Trophoblast cell (in vitro differentiated cells and primary cell): ENCODE measurements at regions not wholly inside any gene's neighbourhood (a gene's known extent, or its start where the extent isn't known, plus 50 kb on each side); places are given as distances from the start of the nearest gene placed in this dataset.

Experiments used
- DNase-seq, 2 donors: peaks; one replicate each; pipeline ENCODE4 v3.0.0-alpha.2; 2016
- H2AFZ ChIP-seq: 2 replicates; pipeline ENCODE4 v1.6.1; 2013; ENCODE audit warnings: low read length, moderate library complexity, mild to moderate bottlenecking; ENCODE audit not compliant: insufficient read depth, poor library complexity
- H2AK5ac ChIP-seq: 2 replicates; pipeline ENCODE4 v1.6.1; 2013; ENCODE audit warnings: mild to moderate bottlenecking, low read length
- H2BK120ac ChIP-seq: 2 replicates; pipeline ENCODE4 v1.6.1; 2013; ENCODE audit warnings: low read length, mild to moderate bottlenecking, moderate library complexity; ENCODE audit not compliant: insufficient read depth, poor library complexity
- H2BK12ac ChIP-seq: 2 replicates; pipeline ENCODE4 v1.6.1; 2013; ENCODE audit warnings: mild to moderate bottlenecking, low read length, moderate library complexity
- H2BK5ac ChIP-seq: 2 replicates; pipeline ENCODE4 v1.6.1; 2013; ENCODE audit warnings: low read length, low read depth, moderate library complexity, mild to moderate bottlenecking; ENCODE audit not compliant: poor library complexity
- H3K14ac ChIP-seq: 2 replicates; pipeline ENCODE4 v1.6.1; 2013; ENCODE audit warnings: mild to moderate bottlenecking, low read length
- H3K18ac ChIP-seq: 2 replicates; pipeline ENCODE4 v1.6.1; 2013; ENCODE audit warnings: mild to moderate bottlenecking, low read length
- H3K23ac ChIP-seq: 2 replicates; pipeline ENCODE4 v1.6.1; 2013; ENCODE audit warnings: low read length
- H3K27ac ChIP-seq: 2 replicates; pipeline ENCODE4 v1.5.1; 2013; ENCODE audit warnings: low read depth, mild to moderate bottlenecking, inconsistent platforms, low read length, moderate library complexity
- H3K27me3 ChIP-seq: 2 replicates; pipeline ENCODE4 v1.6.1; 2013; ENCODE audit warnings: inconsistent platforms, mild to moderate bottlenecking, low read length, moderate library complexity; ENCODE audit not compliant: insufficient read depth
- H3K36me3 ChIP-seq, 2 experiments: 1 replicate in 1 of 2; 2 replicates in 1 of 2; pipeline ENCODE4 v1.6.1; 2013; ENCODE audit warnings: low read length in 2 of 2, mild to moderate bottlenecking in 2 of 2, moderate library complexity in 1 of 2; ENCODE audit not compliant: insufficient read depth in 2 of 2, control insufficient read depth in 1 of 2
- H3K4ac ChIP-seq: 2 replicates; pipeline ENCODE4 v1.6.1; 2013; ENCODE audit warnings: low read depth, mild to moderate bottlenecking, low read length, moderate library complexity
- H3K4me1 ChIP-seq, 2 experiments: 1 replicate in 1 of 2; 2 replicates in 1 of 2; pipeline ENCODE4 v1.6.1; 2013; ENCODE audit warnings: low read length in 2 of 2, mild to moderate bottlenecking in 2 of 2, moderate library complexity in 1 of 2; ENCODE audit not compliant: insufficient read depth in 2 of 2, control insufficient read depth in 1 of 2
- H3K4me2 ChIP-seq: 2 replicates; pipeline ENCODE4 v1.6.1; 2013; ENCODE audit warnings: inconsistent platforms, mild to moderate bottlenecking, low read length, moderate library complexity
- H3K4me3 ChIP-seq: 2 replicates; pipeline ENCODE4 v1.5.1; 2013; ENCODE audit warnings: mild to moderate bottlenecking, low read depth, low read length, inconsistent platforms
- H3K79me1 ChIP-seq: one replicate; pipeline ENCODE4 v1.6.1; 2013; ENCODE audit warnings: low read length
- H3K79me2 ChIP-seq: 2 replicates; pipeline ENCODE4 v1.6.1; 2013; ENCODE audit warnings: low read length, mild to moderate bottlenecking; ENCODE audit not compliant: control insufficient read depth, insufficient read depth, poor library complexity
- H3K9ac ChIP-seq: 2 replicates; pipeline ENCODE4 v1.6.1; 2013; ENCODE audit warnings: mild to moderate bottlenecking, low read length
- H3K9me3 ChIP-seq: 2 replicates; pipeline ENCODE4 v1.6.1; 2013; ENCODE audit warnings: low read depth, mild to moderate bottlenecking, control low read depth, inconsistent platforms, low read length; ENCODE audit not compliant: insufficient read depth
- H4K12ac ChIP-seq: 2 replicates; pipeline ENCODE4 v1.6.1; 2013; ENCODE audit warnings: low read depth, mild to moderate bottlenecking, low read length, moderate library complexity
- H4K8ac ChIP-seq: 2 replicates; pipeline ENCODE4 v1.6.1; 2013; ENCODE audit warnings: low read depth, mild to moderate bottlenecking, low read length, moderate library complexity
- H4K91ac ChIP-seq: one replicate; pipeline ENCODE4 v1.6.1; 2013; ENCODE audit warnings: low read depth, mild to moderate bottlenecking, low read length, moderate library complexity
- WGBS: extraction: QIAGEN DNeasy Blood & Tissue Kit; methylation state at CpG from one replicate; pipeline ENCODE4 v1.1.7; 2013; ENCODE audit warnings: missing lambda C conversion rate; ENCODE audit not compliant: insufficient read length, insufficient coverage; ENCODE audit errors: extremely low coverage; 5-methylcytosine and 5-hydroxymethylcytosine counted together

DNA sequence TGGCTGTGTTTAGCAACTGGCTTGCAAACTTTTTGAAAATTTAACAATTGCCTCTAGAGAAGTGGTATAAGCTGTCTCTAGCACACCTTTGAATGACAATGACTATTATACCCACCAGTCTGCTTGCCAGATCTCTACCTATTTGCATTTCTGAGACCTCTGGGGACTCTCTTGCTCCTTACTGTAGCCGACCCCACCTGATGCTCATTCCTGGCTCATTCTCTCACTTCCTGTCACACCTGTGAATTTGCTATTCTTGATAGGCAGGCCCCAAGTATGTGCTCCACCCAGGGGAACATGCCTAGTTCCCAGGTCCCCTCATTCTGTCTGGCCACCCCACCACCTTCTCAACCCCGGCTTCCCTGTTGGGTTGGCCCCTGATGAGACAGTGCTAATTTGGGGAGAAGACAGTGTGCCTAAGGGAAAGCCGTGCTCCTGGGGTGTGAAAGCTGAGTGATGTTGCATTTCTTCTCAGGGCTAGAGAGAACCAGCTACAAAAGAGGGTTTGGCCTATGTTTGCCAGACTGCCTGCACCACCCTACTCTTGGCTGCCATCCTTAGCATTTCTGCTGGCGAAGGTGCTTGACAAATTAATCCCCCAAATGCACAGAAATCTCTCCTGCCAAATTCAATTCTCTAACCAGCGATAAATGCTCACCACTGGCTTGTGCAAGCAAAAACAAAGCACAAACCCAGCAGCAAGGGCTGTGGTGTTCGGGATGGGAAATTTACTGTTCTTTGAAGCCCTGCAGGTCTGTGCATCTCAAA is 138.2 kb downstream of the RPS24 start:
- H2BK12ac ChIP-seq, result no peak overlapping the region
- no peak overlapping the region for H3K18ac ChIP-seq
- no peak overlapping the region for H3K4me3 ChIP-seq
- H2BK120ac ChIP-seq, result no peak overlapping the region
- no peak overlapping the region for H3K23ac ChIP-seq
- H3K4ac ChIP-seq, result no peak overlapping the region
- H4K91ac ChIP-seq, result no peak overlapping the region
- H3K27me3 ChIP-seq, result no peaks in the 10 kb centered on the region
- H4K8ac ChIP-seq, result no peak overlapping the region
- H3K36me3 ChIP-seq, result no peaks in the 10 kb centered on the region
- no peak overlapping the region for H3K27ac ChIP-seq
- no peak overlapping the region for H2AK5ac ChIP-seq
- H3K79me2 ChIP-seq, result no peaks in the 10 kb centered on the region
- H3K14ac ChIP-seq, result no peak overlapping the region
- H3K9me3 ChIP-seq, result no peaks in the 10 kb centered on the region
- H3K4me2 ChIP-seq, result no peak overlapping the region
- H3K4me1 ChIP-seq, result no peaks in the 10 kb centered on the region
- no peak overlapping the region for H3K9ac ChIP-seq
- no peak for DNase-seq
- H3K79me1 ChIP-seq, result no peaks in the 10 kb centered on the region
- no peak overlapping the region for H2BK5ac ChIP-seq
- WGBS, result no CpG with 5 or more reads among the region's 6 CpGs
- no peak overlapping the region for H4K12ac ChIP-seq
- H2AFZ ChIP-seq, result no peak overlapping the region

DNA sequence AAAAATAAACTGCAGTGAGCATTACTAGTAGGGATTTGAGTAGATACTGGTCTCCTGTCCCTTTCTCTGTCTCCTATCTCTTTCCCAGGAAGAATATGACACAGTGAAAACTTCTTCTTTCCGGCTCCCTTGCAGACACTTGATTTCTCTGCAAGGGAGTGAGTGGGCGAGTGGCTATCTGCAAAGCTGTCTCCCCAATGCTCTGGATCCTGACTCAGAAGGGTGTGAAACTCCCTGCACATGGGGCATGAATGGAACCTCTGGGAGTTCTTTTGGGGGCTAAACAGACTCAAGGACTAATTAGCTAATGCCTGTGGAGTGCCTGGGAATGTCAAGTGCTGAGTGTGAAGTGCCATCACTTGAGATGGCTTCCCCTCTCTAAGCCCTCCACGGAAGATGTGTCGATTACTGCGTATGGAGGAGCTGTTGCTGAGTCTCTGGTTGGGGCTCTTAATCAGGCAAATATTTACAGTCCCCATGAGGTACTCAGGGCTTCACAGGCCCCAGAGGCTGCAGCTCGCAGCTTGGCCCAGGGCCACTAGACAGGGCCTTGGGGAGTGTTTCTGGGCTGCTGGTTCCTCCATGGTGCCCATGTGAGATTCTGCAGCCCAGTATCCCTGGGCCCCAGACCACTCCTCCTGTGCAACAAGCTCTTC is 139.8 kb downstream of the RPS24 start:
- H3K36me3 ChIP-seq, result no peaks in the 10 kb centered on the region
- H2BK12ac ChIP-seq, result no peak overlapping the region
- H4K91ac ChIP-seq, result no peak overlapping the region
- WGBS, result no CpG with 5 or more reads among the region's 6 CpGs
- H3K27me3 ChIP-seq, result no peaks in the 10 kb centered on the region
- no peak overlapping the region for H4K8ac ChIP-seq
- H3K9ac ChIP-seq, result no peak overlapping the region
- H3K79me1 ChIP-seq, result no peaks in the 10 kb centered on the region
- H3K79me2 ChIP-seq, result no peaks in the 10 kb centered on the region
- no peak overlapping the region for H3K14ac ChIP-seq
- H2AFZ ChIP-seq, result no peak overlapping the region
- H3K27ac ChIP-seq, result no peak overlapping the region
- no peak overlapping the region for H3K18ac ChIP-seq
- H3K4ac ChIP-seq, result no peak overlapping the region
- no peaks in the 10 kb centered on the region for H3K9me3 ChIP-seq
- H3K23ac ChIP-seq, result no peak overlapping the region
- no peak overlapping the region for H2BK5ac ChIP-seq
- DNase-seq, result no peak
- H2AK5ac ChIP-seq, result no peak overlapping the region
- no peak overlapping the region for H2BK120ac ChIP-seq
- no peak overlapping the region for H3K4me3 ChIP-seq
- no peak overlapping the region for H3K4me2 ChIP-seq
- H3K4me1 ChIP-seq, result no peaks in the 10 kb centered on the region
- no peak overlapping the region for H4K12ac ChIP-seq

DNA sequence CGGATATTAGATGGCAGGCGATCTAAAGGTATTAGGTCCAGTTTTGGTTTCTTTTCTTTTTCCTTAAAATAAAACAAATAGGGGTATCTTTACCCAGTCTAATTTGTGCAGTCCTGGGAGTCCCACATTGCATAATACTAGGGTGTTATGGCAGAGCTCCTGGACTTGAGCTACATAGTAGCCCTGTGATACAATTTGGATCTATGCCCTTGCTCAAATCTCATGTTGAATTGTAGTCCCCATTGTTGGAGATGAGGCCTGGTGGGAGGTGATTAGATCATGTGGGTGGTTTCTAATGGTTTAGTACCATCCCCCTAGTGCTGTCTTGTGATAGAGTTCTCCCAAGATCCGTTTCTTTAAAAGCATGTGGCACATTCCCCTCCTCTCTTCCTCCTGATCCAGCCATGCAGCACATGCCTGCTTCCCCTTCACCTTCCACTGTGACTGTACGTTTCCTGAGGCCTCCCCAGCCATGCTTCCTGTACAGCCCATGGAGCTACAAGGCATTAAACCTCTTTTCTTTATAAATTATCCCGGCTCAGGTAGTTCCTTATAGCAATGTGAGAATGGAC is 141.9 kb downstream of the RPS24 start:
- Histone ChIP-seq H4K91ac (no peak overlapping the region), H3K79me1 (no peaks in the 10 kb centered on the region), H3K23ac (no peak overlapping the region), H3K14ac (no peak overlapping the region), H4K12ac (no peak overlapping the region), H3K4me2 (no peak overlapping the region), H3K27ac (no peak overlapping the region), H3K9ac (no peak overlapping the region), H3K4ac (no peak overlapping the region), H3K79me2 (no peaks in the 10 kb centered on the region), H2BK5ac (no peak overlapping the region), H2BK12ac (no peak overlapping the region), H3K18ac (no peak overlapping the region), H3K27me3 (no peaks in the 10 kb centered on the region), H3K36me3 (no peaks in the 10 kb centered on the region), H4K8ac (no peak overlapping the region), H2BK120ac (no peak overlapping the region), H2AFZ (no peak overlapping the region), H3K4me1 (no peaks in the 10 kb centered on the region), H2AK5ac (no peak overlapping the region), H3K4me3 (no peak overlapping the region), H3K9me3 (no peaks in the 10 kb centered on the region)
- no CpG with 5 or more reads among the region's 5 CpGs for WGBS
- DNase-seq, result no peak

DNA sequence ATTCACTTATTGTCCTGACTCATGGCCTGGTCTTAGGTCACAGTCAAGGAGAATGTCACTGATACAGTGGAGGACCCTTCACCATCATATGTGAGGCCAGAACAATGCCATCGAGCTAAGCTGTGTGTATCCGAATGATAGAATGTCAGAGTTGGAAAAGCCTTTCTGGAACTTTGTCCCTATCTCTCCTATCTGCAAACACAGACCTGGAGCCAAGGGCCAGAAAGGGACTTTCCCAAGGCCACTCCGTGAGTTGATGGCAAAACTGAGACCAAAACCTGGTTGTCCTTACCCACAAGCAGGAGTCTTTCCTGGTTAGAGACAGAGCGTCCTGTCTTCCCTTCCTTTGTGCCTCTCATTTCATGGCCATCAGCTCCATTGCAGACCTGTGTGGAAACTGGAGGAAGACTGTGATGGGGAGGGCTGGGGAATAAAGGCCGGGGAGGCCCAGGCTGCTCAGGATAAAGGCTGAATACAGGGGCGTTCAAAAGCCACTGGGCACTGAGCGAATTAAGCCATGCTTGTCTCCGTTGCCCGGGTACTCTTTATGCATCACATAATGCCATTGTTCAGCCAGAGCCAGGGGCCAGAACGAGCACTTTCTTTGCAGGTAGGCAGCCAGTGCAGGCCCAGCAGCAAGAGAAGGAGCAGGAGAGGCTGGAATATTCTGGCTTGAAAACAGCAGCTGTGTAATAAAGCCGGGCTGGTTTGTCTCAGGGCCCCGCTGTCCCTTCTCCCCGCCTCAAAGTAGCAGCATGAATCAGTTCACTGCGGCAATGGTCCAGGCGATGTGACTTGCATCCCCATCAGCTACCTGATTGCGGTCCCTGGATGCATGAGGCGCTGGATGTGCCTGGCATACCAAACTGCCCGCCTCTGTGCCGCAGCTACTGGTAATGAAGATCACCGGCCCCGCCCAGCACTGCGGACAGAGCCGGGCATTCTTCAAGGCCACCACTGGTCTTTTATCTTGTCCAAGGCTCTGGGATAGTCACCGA is 143.0 kb downstream of the RPS24 start:
- no peak overlapping the region for H4K8ac ChIP-seq
- WGBS, result no CpG with 5 or more reads among the region's 24 CpGs
- no peaks in the 10 kb centered on the region for H3K27me3 ChIP-seq
- no peak overlapping the region for H3K4ac ChIP-seq
- H3K9me3 ChIP-seq, result no peaks in the 10 kb centered on the region
- no peak overlapping the region for H4K12ac ChIP-seq
- no peak overlapping the region for H3K18ac ChIP-seq
- no peaks in the 10 kb centered on the region for H3K79me2 ChIP-seq
- H3K23ac ChIP-seq, result no peak overlapping the region
- H2AFZ ChIP-seq, result no peak overlapping the region
- no peak overlapping the region for H3K4me2 ChIP-seq
- no peak for DNase-seq
- no peak overlapping the region for H3K4me3 ChIP-seq
- no peak overlapping the region for H3K27ac ChIP-seq
- no peak overlapping the region for H2AK5ac ChIP-seq
- no peak overlapping the region for H2BK5ac ChIP-seq
- H2BK12ac ChIP-seq, result no peak overlapping the region
- H4K91ac ChIP-seq, result no peak overlapping the region
- H3K9ac ChIP-seq, result no peak overlapping the region
- no peak overlapping the region for H3K14ac ChIP-seq
- H2BK120ac ChIP-seq, result no peak overlapping the region
- no peaks in the 10 kb centered on the region for H3K36me3 ChIP-seq
- no peaks in the 10 kb centered on the region for H3K79me1 ChIP-seq
- no peaks in the 10 kb centered on the region for H3K4me1 ChIP-seq
